ENCODE measurements at regions not wholly inside any gene's neighbourhood (a gene's known extent, or its start where the extent isn't known, plus 50 kb on each side); places are given as distances from the start of the nearest gene placed in this dataset.
A peak's percentile ranks its signal among the peaks of the same experiment; 100 is the strongest.
"Not testable (repeated sequence)": the region's sequence is repeated elsewhere in the genome, so short reads cannot be mapped to it uniquely, and the experiment has no call there.

DNA sequence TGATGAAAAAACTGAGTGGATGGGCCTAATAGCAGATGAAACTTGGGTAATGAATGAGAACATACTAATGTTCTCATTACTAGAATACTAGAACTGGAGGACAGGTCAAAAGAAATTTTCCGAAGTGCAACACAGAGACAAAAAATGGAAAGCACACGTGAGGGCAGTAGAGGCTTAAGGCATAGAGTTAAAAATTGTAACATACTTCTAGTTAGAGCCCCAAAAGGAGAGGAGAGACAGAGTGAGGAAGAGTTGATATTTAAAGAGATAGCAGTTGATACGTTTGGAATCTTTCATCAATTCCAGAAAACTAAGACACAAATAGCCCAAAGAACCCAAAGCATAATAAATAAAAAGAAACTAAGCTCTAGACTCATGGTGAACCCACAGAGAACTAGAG, 327.9 kb downstream of the SQOR start:
- DNase-seq = no peak

GRCh38 chr15:45970542-45970941, 335.7 kb downstream of the SQOR start:
- DNase-seq = no peak

GRCh38 chr15:45980366-45980765, 345.5 kb downstream of the SQOR start:
- DNase-seq = no peak

DNA sequence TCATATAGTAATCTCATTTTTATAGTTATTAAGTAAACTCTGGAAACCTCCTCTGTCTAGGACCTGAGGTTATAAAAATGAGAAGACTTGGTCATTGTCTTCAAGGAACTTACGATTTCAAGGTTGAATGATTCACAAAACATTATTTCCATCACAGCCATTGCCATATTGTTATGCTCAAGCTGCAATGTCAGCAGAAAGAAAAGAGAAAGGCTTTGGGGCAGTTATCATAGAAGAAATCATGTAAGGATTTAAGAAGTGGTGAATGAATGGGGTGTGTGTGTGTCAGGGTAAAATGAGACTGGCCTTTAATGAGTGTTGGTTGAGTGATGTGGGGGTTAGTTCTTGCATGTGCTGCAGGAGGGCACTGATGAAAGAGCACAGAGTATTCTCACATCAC, 346.8 kb downstream of the SQOR start:
- no peak for DNase-seq

- DNase-seq = no peak
Measured at GRCh38 chr15:45991863-45992262, 357.0 kb downstream of the SQOR start.

DNA sequence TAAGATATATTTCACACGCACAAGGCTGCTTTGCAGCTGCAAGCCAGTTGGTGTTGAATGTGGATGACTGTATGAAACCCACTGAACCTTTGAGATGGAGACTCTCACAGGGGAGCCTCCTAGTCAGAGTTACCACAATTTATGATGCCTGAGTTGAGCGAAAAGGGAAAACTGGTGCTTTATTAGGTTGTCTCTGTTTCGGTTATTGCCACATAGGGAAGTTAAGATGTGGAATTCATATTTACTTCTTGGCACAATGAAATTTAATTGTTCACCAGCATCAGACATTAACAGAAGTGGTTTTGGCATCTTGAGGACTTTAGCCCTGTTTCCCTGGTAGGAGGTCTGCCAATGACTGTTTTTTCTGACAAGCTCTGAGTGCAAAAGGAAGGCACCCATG, 358.2 kb downstream of the SQOR start:
- DNase-seq = no peak

DNA sequence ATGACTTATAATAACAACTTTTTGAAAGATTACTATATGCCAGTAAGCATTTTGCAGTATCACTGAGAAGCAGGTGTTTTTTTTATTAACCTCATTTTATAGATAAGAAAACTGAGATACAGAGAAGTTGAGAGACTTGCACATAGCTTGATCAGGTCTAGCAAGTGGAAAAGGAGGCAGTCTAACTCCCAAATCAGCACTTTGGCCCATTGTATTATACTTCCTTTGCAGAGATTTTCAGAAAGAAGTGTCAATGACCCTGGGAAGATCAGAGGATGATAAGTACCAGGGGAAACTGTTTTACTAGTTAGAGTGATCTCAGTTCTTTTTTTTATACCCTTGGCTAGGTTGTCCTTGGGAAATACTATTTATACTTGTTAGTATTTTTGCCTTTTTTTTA, 358.7 kb downstream of the SQOR start:
- DNase-seq = no peak

DNA sequence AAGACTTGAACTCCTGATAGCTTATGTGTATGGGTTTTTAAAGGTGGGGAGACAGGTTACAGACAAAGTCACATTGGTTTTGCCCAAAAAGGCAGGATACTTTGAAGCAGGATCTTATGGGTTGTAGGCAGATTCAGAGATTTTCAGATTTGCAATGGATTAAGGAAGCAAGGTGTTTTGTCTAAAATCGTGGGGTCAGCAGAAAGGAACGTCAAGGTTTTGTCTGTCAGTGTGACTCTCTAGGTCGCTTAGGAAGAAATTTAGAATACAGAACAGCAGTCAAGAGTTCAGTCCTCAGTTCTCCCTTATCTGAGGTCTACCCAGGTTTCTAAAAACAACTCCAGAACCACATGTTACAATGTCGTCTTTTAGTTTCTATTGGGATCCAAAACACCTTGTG, 361.0 kb downstream of the SQOR start:
- no peak for DNase-seq

- DNase-seq = no peak
Measured at GRCh38 chr15:46014532-46014931, 379.7 kb downstream of the SQOR start.

GRCh38 chr15:46034755-46035154, 399.9 kb downstream of the SQOR start:
- no peak for DNase-seq

GRCh38 chr15:46039703-46040102, 404.9 kb downstream of the SQOR start:
- DNase-seq = no peak

- no peak for DNase-seq
Measured at GRCh38 chr15:46041905-46042304, 407.1 kb downstream of the SQOR start.

- DNase-seq = no peak
Measured at GRCh38 chr15:46059921-46060594, 425.2 kb downstream of the SQOR start.

- no peak for DNase-seq
Measured at GRCh38 chr15:46061002-46061401, 426.2 kb downstream of the SQOR start.

GRCh38 chr15:46077220-46077619, 442.4 kb downstream of the SQOR start:
- no peak for DNase-seq

DNA sequence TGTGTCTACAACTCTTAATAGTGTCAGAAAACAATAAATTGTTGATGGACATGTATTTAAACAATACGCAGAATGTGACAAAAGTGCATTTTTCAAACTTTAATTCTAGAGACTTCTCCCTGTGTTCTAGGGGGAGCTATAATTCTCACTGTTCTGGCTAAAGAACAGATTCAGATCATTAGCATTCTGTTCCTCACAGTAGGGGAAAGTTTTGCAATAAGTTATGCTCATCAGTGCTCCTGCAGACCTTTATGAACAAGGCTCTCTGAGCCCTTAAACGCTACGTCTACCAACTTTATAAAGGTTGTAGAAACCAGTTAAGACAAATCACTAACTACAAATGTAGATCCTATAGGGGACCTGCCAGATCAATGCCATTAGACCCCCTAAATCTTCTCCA, 444.2 kb downstream of the SQOR start:
- no peak for DNase-seq

GRCh38 chr15:46080016-46080415, 445.2 kb downstream of the SQOR start:
- DNase-seq = peak; percentile 54

- no peak for DNase-seq
Measured at GRCh38 chr15:46088486-46089445, 453.9 kb downstream of the SQOR start.

GRCh38 chr15:46089467-46089935, 454.7 kb downstream of the SQOR start:
- no peak for DNase-seq

DNA sequence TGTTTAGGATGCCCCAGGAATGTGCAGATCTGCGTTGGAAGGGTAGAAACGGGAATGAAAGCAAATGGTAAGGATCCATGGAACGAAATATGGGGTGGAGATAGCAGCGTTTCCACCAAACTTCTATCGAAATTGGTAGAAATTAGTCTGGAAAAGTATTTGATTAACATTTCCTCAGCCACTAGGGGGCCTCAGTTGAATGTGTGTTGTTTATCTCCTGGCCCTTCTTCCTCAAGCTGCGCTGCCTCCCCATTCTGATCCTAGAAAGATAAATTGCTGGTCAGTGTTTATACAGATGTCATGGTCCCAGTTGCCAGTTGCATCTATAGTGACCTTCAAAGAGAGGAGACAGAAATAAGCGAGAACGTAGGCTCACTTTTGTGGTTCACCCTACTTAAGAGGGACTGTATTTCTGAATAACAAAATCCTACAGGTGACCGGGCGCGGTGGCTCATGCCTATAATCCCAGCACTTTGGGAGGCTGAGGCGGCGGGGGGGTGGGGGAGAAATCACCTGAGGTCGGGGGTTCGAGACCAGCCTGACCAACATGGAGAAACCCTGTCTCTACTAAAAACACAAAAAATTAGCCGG, 457.1 kb downstream of the SQOR start:
- DNase-seq = no peak

GRCh38 chr15:46098006-46098405, 463.2 kb downstream of the SQOR start:
- DNase-seq = not testable (repeated sequence)

GRCh38 chr15:46110755-46111154, 475.9 kb downstream of the SQOR start:
- no peak for DNase-seq

DNA sequence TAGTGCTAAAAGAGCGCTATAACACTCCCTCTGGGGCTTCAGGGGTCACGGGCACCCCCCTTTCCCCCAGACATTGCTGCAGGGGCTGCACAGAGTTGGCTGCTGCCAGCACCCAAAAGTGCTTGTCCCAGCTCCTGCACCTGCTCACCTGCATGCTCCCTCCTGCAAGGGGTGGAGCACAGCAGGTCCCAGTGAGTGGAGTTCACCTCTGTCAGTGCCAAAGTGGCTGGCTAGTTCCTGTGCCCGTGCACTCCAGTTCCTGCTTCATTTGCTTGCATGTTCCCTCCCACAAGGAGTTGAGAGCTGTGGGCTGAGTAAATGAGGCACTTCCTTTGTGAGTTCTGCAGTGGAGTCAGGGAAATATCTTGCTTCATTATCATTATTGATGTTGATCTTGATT, 476.9 kb downstream of the SQOR start:
- no peak for DNase-seq

- DNase-seq = no peak
Measured at GRCh38 chr15:46117071-46117470, 482.2 kb downstream of the SQOR start.
